ENCODE measurements at regions not wholly inside any gene's neighbourhood (a gene's known extent, or its start where the extent isn't known, plus 50 kb on each side); places are given as distances from the start of the nearest gene placed in this dataset.

DNA sequence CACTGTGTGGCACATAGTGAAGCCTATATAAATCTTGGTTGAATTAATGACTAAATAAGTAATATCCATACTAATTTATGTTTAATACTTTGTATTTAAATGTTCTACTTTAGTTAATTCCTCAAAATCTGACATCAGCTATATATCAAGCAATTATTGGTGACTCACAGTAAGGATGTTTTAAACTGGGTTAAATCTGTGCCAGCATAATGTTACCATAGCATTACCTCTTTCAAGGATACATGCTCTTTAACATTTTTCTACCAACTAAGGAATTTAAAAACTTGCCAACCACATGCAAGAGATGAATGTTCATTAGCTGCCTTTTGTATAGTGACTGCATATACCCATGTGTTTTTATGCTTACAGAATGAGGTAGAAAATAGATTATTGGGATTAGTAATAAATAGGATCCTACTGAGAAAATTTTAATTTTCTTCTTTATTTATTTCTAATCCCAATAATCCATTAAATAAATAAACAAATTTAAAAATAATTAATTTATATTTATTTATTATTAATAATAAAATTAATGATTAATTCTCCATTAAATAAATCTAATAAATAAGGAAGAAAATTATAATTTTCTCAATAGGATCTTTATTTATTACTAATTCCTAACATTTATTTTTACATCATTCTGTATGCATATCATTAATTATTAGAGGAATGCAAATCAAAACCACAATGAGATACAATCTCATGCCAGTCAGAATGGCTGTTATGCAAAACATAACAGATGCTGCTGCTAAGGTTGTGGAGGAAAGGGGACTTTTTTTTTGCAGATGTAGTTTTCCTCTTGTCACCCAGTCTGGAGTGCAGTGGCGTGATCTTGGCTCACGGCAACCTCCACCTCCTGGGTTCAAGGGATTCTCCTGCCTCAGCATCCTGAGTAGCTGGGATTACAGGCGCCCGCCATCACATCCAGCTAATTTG is 410.7 kb upstream of the DSEL start:
- Mint-ChIP-seq H3K36me3 (ENCODE audit: low read depth) (no peaks in the 10 kb centered on the region), H3K9me3 (no peaks in the 10 kb centered on the region), H3K27ac (no peak overlapping the region), H3K4me1 (ENCODE audit: low read depth) (no peaks in the 10 kb centered on the region), H3K4me3 (ENCODE audit: low read depth) (no peak overlapping the region), H3K27me3 (ENCODE audit: low read depth) (no peaks in the 10 kb centered on the region)
- intact Hi-C loops (cut with micrococcal nuclease) = no loop called here
- DNase-seq (ENCODE audit: low spot score) = no peak

DNA sequence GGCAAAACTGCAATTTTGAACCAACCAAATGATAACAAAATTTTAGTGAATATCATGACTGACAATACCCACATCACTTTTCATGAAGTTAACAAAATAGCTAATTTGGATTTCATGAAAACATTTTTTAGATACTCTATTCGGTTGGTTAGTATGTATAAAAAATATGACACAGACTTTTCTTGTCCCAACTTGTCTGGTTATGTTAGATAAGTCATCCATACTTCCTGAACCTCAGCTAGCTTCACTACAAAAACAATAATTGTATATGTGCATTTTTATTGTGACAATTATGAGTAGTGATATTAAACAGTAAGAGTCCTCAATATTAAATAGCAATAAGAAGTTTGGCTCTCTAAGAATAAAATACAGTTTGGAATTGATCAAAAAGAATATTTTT is 408.1 kb upstream of the DSEL start:
- H3K4me1 Mint-ChIP-seq (ENCODE audit: low read depth) = no peaks in the 10 kb centered on the region
- intact Hi-C loops (cut with micrococcal nuclease) = no loop called here
- no peaks in the 10 kb centered on the region for H3K27me3 Mint-ChIP-seq (ENCODE audit: low read depth)
- H3K4me3 Mint-ChIP-seq (ENCODE audit: low read depth) = no peak overlapping the region
- H3K9me3 Mint-ChIP-seq = no peaks in the 10 kb centered on the region
- no peak overlapping the region for H3K27ac Mint-ChIP-seq
- no peaks in the 10 kb centered on the region for H3K36me3 Mint-ChIP-seq (ENCODE audit: low read depth)
- DNase-seq (ENCODE audit: low spot score) = no peak

GRCh38 chr18:67919316-67919715 is 402.8 kb upstream of the DSEL start:
- no peaks in the 10 kb centered on the region for H3K9me3 Mint-ChIP-seq
- no peaks in the 10 kb centered on the region for H3K27me3 Mint-ChIP-seq (ENCODE audit: low read depth)
- H3K27ac Mint-ChIP-seq = no peak overlapping the region
- H3K4me1 Mint-ChIP-seq (ENCODE audit: low read depth) = no peaks in the 10 kb centered on the region
- intact Hi-C loops (cut with micrococcal nuclease) = no loop called here
- no peak overlapping the region for H3K4me3 Mint-ChIP-seq (ENCODE audit: low read depth)
- no peak for DNase-seq (ENCODE audit: low spot score)
- H3K36me3 Mint-ChIP-seq (ENCODE audit: low read depth) = no peaks in the 10 kb centered on the region

DNA sequence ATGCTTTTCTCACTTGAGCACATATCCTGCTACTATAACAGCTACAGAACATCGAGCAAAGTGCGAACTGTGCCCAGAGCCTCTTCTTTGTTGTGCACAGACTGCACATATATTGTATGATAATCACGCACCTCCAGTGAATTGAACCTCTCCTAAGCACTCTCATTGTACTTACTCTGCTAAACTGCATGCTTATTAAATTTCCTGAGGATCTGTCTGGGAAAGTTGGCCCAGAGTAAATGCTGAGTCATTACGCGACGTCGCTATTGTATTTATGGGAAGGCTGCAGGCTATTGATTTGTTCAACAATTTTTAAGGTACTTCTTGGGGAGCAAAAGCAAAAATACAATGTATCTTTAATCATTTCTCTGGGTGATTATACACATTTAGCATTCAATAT is 399.6 kb upstream of the DSEL start:
- H3K27ac Mint-ChIP-seq = no peak overlapping the region
- no peaks in the 10 kb centered on the region for H3K27me3 Mint-ChIP-seq (ENCODE audit: low read depth)
- no peak for DNase-seq (ENCODE audit: low spot score)
- H3K4me1 Mint-ChIP-seq (ENCODE audit: low read depth) = no peaks in the 10 kb centered on the region
- no peaks in the 10 kb centered on the region for H3K36me3 Mint-ChIP-seq (ENCODE audit: low read depth)
- H3K4me3 Mint-ChIP-seq (ENCODE audit: low read depth) = no peak overlapping the region
- intact Hi-C loops (cut with micrococcal nuclease) = no loop called here
- no peaks in the 10 kb centered on the region for H3K9me3 Mint-ChIP-seq

GRCh38 chr18:67913040-67913439 is 396.5 kb upstream of the DSEL start:
- no peaks in the 10 kb centered on the region for H3K9me3 Mint-ChIP-seq
- H3K27me3 Mint-ChIP-seq (ENCODE audit: low read depth) = no peaks in the 10 kb centered on the region
- no peak for DNase-seq (ENCODE audit: low spot score)
- no peaks in the 10 kb centered on the region for H3K4me1 Mint-ChIP-seq (ENCODE audit: low read depth)
- H3K4me3 Mint-ChIP-seq (ENCODE audit: low read depth) = no peak overlapping the region
- H3K36me3 Mint-ChIP-seq (ENCODE audit: low read depth) = no peaks in the 10 kb centered on the region
- intact Hi-C loops (cut with micrococcal nuclease) = no loop called here
- no peak overlapping the region for H3K27ac Mint-ChIP-seq

GRCh38 chr18:67901573-67901972 is 385.1 kb upstream of the DSEL start:
- no peaks in the 10 kb centered on the region for H3K4me1 Mint-ChIP-seq (ENCODE audit: low read depth)
- no peaks in the 10 kb centered on the region for H3K9me3 Mint-ChIP-seq
- intact Hi-C loops (cut with micrococcal nuclease) = no loop called here
- H3K27ac Mint-ChIP-seq = no peak overlapping the region
- no peaks in the 10 kb centered on the region for H3K36me3 Mint-ChIP-seq (ENCODE audit: low read depth)
- H3K4me3 Mint-ChIP-seq (ENCODE audit: low read depth) = no peak overlapping the region
- no peak for DNase-seq (ENCODE audit: low spot score)
- H3K27me3 Mint-ChIP-seq (ENCODE audit: low read depth) = no peaks in the 10 kb centered on the region

- DNase-seq (ENCODE audit: low spot score) = no peak
- H3K36me3 Mint-ChIP-seq (ENCODE audit: low read depth) = no peaks in the 10 kb centered on the region
- H3K4me3 Mint-ChIP-seq (ENCODE audit: low read depth) = no peak overlapping the region
- H3K9me3 Mint-ChIP-seq = no peaks in the 10 kb centered on the region
- intact Hi-C loops (cut with micrococcal nuclease) = no loop called here
- no peaks in the 10 kb centered on the region for H3K4me1 Mint-ChIP-seq (ENCODE audit: low read depth)
- no peaks in the 10 kb centered on the region for H3K27me3 Mint-ChIP-seq (ENCODE audit: low read depth)
- H3K27ac Mint-ChIP-seq = no peak overlapping the region
Measured at GRCh38 chr18:67896451-67896850, 379.9 kb upstream of the DSEL start.

DNA sequence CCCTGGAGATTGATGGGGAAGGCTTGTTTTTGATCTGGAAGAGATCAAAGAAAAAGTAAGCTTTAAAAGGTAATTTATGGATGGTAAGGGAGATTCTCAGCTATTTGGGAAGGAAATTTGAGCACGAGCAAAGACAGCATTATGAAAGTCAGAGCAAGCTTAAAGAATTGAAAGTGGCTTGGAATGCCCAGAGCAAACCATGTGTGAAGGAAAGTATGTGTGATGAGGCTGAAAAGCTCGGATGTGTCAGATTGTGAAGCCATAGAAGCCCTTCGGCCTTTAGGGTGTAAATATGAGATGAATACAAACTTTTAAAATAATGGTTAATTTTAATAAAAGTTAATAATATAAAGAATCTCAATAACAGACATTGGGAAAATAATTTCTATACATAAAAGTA is 377.4 kb upstream of the DSEL start:
- Mint-ChIP-seq H3K27me3 (ENCODE audit: low read depth) (no peaks in the 10 kb centered on the region), H3K9me3 (no peaks in the 10 kb centered on the region), H3K4me3 (ENCODE audit: low read depth) (no peak overlapping the region), H3K36me3 (ENCODE audit: low read depth) (no peaks in the 10 kb centered on the region), H3K27ac (no peak overlapping the region), H3K4me1 (ENCODE audit: low read depth) (no peaks in the 10 kb centered on the region)
- intact Hi-C loops (cut with micrococcal nuclease) = no loop called here
- DNase-seq (ENCODE audit: low spot score) = no peak

DNA sequence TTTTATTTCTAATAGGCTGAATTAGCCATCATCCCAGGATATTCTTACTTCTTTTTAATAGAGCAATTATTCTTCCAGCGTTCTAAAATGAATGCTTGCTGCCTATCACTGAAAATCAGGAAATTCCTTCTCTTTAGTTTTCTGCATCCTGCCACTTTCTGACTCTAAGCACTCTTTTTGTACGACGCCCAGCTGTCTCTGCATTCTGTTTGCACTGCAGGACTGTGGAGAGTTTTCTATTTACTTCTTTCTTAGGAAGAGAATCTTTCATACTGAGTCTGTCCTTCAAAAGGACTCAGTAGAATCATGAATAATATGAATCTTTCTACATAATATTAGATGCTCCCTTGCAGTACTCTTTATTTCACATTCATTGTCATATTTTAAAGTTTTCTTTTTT is 360.4 kb upstream of the DSEL start:
- no peaks in the 10 kb centered on the region for H3K4me1 Mint-ChIP-seq (ENCODE audit: low read depth)
- DNase-seq (ENCODE audit: low spot score) = no peak
- H3K9me3 Mint-ChIP-seq = no peaks in the 10 kb centered on the region
- no peaks in the 10 kb centered on the region for H3K36me3 Mint-ChIP-seq (ENCODE audit: low read depth)
- intact Hi-C loops (cut with micrococcal nuclease) = no loop called here
- no peak overlapping the region for H3K27ac Mint-ChIP-seq
- H3K27me3 Mint-ChIP-seq (ENCODE audit: low read depth) = no peaks in the 10 kb centered on the region
- no peak overlapping the region for H3K4me3 Mint-ChIP-seq (ENCODE audit: low read depth)

DNA sequence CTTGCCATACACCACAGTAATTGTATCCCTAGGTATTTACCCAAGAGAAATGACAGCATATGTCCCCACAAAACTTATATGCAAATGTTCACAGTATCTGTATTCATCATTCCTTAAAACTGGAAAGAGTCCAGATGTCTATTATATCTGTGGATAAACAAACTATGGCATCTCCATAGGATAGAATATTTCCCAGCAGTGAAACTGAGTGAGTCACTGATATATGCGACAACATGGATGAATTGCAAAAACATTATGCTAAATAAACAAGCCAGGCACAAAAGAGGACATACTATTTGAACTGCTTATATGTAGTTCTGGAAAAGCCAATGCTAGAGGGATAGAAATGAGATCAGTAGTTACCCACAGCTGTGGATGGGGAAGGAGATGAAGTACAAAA is 359.4 kb upstream of the DSEL start:
- no peak for DNase-seq (ENCODE audit: low spot score)
- Mint-ChIP-seq H3K4me3 (ENCODE audit: low read depth) (no peak overlapping the region), H3K4me1 (ENCODE audit: low read depth) (no peaks in the 10 kb centered on the region), H3K27me3 (ENCODE audit: low read depth) (no peaks in the 10 kb centered on the region), H3K9me3 (no peaks in the 10 kb centered on the region), H3K27ac (no peak overlapping the region), H3K36me3 (ENCODE audit: low read depth) (no peaks in the 10 kb centered on the region)
- intact Hi-C loops (cut with micrococcal nuclease) = no loop called here

- Mint-ChIP-seq H3K4me3 (ENCODE audit: low read depth) (no peak overlapping the region), H3K27ac (no peak overlapping the region), H3K27me3 (ENCODE audit: low read depth) (no peaks in the 10 kb centered on the region), H3K36me3 (ENCODE audit: low read depth) (no peaks in the 10 kb centered on the region), H3K9me3 (no peaks in the 10 kb centered on the region), H3K4me1 (ENCODE audit: low read depth) (no peaks in the 10 kb centered on the region)
- DNase-seq (ENCODE audit: low spot score) = no peak
- intact Hi-C loops (cut with micrococcal nuclease) = no loop called here
Measured at GRCh38 chr18:67875060-67875459, 358.5 kb upstream of the DSEL start.

- Mint-ChIP-seq H3K36me3 (ENCODE audit: low read depth) (no peaks in the 10 kb centered on the region), H3K27me3 (ENCODE audit: low read depth) (no peaks in the 10 kb centered on the region), H3K27ac (no peak overlapping the region), H3K4me3 (ENCODE audit: low read depth) (no peak overlapping the region), H3K4me1 (ENCODE audit: low read depth) (no peaks in the 10 kb centered on the region), H3K9me3 (peaks cover 4% of the 10 kb centered on the region)
- no peak for DNase-seq (ENCODE audit: low spot score)
- intact Hi-C loops (cut with micrococcal nuclease) = no loop called here
Measured at GRCh38 chr18:67865400-67865799, 348.9 kb upstream of the DSEL start.

DNA sequence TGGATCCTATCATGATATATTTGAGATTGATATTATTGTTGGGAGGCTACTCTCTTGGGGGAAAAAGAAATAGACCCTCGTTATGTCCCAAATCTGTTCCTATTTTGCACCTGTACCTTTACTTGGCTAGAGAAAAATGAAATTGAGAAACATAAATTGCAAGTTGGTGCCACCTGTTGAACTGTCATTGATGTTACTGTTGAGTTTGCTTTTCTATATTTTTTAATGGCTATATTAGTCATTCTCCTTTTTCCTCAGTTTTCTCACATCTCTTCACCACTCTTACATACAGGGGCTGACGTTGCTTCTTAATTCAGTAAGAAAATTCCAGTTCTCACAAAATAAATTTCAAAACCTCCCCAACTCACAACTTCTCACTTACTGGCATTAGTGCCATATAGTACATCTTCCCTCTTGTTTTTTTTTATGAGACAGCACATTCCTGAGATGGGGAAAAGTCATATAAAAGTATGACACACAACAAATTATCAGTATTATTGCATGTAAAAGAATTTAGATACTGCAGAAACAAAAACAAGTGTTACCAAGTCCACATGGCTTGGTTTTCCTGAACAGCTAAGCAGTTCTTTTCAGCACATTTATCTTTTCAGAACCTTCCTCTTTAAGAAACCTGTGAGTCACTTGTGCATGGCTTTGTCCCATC is 348.3 kb upstream of the DSEL start:
- no peaks in the 10 kb centered on the region for H3K36me3 Mint-ChIP-seq (ENCODE audit: low read depth)
- H3K4me3 Mint-ChIP-seq (ENCODE audit: low read depth) = no peak overlapping the region
- H3K27me3 Mint-ChIP-seq (ENCODE audit: low read depth) = no peaks in the 10 kb centered on the region
- no peaks in the 10 kb centered on the region for H3K4me1 Mint-ChIP-seq (ENCODE audit: low read depth)
- no peak for DNase-seq (ENCODE audit: low spot score)
- no peak overlapping the region for H3K27ac Mint-ChIP-seq
- intact Hi-C loops (cut with micrococcal nuclease) = no loop called here
- peaks cover 4% of the 10 kb centered on the region for H3K9me3 Mint-ChIP-seq

Measured in activated T-helper 2 cell treated with anti-CD3 and anti-CD28 coated beads, Interferon-gamma antibody, Interleukin-2, Interleukin-4, amounts not matched to agents 10 μg/mL and 5 μg/mL and 100 μg/mL, durations not matched to agents 14 hours and 24 hours and 36 hours (primary cell).